ENCODE measurements at regions not wholly inside any gene's neighbourhood (a gene's known extent, or its start where the extent isn't known, plus 50 kb on each side); places are given as distances from the start of the nearest gene placed in this dataset.
A peak's percentile ranks its signal among the peaks of the same experiment; 100 is the strongest.

DNA sequence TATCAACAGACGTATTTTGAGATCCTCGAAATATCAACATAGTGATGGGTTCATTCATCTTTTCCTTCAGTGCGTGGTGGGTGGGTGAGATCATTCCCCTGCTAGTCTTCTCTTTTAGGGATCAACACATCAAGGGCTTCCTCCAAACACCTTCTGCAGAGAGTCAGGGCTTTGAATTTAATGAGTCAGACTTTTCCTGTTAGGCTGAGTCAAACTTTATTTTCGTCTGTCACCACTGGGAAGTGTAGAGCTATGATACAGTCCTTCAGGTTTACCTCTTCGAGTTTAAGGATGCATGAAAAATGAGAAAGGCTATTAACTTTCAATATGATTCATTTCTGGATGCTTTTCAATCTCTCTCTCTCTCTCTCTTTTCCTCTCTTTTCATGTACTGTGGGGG is 189.1 kb downstream of the BMP2 start:
- DNase-seq: no peak

DNA sequence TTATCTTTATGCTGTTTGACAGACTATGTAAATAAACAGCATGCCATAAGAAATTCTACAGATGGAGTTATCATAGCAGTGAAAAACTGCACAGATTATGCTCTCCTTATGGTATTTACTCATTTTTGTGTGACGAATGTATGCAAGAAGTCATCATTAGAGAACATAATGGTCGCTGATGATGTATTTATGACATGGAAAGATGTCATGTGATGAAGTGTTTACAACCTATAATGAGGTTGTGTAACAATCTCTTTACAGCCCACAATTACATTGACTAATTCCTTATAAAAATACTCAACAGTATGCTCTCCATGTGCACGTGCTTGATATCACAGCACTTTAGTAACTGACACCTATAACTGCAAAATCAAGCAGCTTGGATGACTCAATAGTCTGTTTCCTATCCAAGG is 192.4 kb downstream of the BMP2 start:
- DNase-seq: no peak

DNA sequence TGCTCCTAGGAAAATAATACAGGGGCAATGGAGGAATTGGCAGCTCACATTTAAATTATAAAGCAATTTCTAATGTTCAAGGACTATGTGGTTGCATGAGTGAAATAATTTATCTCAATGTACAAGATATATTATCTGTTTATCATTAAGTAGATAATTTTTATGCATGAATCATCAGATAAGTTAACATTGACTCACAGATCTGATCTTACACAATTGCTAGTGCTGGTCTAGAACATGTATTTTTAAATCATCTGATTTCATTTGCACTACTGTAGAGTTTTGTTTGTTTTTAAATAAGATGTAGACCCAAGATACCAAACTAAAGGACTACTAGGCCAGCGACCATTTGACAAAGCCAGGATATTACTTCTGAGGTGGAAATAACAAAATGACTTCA is 199.2 kb downstream of the BMP2 start:
- no peak for DNase-seq

DNA sequence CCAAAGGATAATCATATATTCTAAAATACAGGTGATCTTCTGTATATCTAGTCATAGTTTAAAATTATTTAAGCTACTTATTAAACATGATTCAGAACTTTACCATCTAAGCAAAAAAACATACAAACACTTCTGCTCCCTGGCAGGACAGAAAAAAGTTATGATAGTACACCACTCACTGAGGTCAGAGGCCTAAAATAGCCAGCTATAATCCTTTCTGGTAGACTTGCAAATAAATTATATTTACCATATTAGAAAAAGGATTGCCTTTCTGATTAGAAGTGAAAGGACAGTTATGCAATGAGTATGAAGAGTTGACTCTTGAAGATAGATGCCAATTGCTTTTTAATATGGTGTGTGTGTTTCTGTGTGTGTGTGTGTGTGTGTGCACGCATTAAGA is 207.4 kb downstream of the BMP2 start:
- no peak for DNase-seq

DNA sequence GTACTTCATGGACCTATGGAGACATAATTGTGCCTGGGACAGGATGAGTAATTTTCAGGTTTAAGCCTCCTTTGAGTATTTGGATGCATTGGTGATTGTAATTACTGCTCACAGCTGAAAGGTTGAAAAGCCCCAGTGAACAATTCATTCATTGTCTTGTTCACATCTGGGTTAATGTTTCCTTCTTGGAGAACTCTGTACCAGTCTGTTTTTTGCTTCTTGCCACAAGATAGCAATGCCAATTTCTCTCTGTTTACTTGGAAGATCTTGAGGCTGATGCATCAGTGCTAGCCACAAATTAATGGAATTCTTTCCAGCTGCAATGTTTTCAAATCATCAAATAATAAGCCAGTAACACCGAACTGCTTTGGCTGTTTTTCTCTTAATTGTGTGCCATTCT is 207.8 kb downstream of the BMP2 start:
- no peak for DNase-seq

DNA sequence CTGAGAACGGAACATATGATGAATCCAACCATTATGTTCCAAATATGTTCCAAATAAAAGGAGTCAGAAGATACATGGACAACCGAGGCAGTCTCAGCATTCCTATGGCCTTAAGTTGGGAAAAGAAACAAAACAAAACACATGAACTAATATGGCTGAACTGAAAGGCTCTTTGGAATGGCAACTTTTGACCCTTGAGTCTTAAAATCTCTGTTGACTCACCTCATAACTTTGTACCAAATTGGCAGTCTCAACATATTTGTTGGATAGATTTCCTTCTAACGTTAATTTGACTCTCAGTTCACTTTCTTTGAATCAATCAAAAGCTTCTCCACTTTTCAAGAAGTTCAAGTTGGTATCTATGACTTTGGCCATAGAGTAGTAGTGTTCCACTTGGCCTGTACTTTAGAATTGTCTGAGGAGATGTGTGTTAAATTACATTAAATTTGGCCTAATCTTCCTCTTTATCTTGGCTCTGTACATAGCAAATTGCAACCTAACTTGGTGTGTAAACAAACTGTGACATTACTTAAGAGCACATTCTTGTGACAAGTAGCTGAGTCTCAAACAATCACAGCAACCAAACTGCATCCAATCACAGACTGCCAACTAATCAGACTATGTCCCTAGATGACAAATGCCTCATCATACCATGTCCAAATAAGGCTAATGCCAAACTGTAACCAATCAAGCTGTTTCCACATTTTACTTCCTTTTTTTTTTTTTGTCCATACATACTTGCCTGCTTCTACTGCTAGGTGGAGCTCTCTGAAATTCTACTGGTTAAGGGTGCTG is 208.8 kb downstream of the BMP2 start:
- DNase-seq: peak; percentile 2

DNA sequence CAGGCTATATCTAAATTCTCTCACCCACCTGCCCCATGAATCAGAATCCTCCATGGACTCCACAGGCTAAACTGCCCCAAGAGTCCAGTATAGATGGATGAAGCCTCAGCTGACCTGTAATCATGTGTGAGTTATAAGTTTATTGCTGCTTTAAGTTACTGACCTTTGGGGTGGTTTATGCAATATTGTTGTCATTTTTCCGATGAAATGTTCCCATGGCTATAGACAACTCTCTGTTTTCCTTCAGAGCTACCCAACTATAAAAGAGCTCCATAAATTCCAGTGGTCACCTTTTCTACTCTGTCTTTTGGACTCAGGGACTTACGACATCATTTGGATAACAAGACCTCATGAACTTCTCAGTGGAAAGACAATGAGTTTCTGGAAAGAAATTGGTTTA is 212.1 kb downstream of the BMP2 start:
- no peak for DNase-seq

DNA sequence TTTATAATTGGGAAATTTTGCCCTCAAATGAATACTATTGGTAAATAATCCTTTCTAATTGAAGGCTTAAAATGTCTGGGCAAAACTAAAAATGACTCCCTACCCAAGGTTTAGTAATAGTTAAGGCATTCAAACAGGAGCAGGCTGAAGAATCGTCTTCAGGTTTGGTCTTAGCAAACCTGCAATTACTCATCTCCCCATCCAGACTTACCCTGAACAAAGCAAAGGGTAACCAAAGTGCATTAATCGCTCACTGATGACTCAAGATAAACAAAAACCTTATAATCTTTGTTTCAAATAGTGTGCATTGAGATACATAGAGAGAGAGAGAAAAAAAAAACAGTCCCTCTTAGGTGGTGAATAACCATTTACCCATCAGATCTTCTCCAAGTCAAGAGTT is 225.5 kb downstream of the BMP2 start:
- DNase-seq: no peak

DNA sequence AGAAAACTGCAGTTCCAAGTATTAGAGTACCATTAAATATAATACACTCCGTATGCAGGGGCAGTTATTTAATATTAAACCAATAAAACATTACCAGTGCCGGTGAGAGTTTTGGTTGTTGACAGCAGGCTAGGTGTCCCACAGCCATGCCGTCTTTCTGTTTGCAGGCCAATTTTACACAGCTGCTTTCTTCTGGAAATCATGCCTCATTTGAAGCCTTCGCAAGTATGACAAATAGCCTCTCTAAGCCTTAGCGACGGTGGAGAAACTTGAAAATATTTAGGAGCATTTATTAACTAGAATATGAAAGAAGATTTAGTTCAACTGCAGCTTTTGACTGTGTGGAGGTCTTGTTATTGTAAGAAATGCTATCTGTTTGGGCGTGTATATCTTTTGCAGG is 226.0 kb downstream of the BMP2 start:
- DNase-seq: no peak

DNA sequence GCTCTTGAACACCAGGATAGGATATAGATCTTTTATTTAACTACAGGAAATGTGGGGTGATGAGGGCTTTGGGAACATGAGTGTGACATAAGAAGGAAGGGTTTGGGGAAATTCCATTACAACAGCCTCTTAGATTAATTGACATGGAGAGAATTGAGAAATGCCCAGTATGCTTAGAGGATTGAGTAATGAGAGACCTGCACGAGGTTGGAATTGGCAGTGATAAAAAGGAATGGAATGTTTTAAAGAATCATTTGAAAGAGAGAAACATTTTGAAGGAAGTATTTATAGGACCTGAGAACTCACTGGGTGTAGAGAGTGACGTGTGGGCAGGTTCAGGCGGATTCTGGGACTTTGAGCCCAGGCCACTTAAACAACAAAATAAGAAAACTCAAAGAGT is 227.0 kb downstream of the BMP2 start:
- no peak for DNase-seq

DNA sequence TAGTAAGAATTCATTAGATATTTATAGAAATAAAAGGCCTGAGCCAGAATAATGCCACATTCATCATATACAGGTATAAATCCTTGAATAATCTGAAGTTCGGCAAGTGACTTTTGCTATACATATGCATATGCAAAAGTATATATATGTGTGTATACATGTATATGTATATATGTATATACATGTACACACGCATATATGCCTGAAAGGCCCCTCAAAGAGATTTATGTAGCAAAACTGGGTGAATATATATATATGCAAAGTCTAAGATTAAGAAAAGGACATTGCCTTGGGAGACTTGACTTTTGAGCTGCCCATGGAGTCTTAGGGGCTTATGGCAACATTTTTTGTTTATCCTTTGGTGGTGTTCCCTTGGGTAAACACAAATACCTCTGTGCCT is 231.4 kb downstream of the BMP2 start:
- no peak for DNase-seq

DNA sequence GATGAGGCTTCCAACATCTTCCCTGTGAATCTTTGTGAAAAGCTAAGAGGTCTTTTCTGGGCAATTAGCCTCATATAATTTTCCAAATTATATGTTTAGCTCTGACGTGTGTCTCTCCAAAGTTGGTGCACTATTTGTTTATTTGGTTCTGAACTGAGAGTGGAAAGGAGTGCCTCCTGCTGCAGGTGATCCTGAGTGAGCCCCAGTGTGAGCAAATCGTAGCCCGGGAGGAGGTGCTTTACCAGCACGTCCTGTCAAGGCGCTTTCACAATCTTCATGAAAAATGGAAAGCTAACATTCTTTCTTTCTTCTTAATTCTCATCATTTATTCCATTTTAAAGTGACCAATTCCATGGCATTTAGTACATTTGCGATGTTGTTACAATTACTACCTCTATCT is 231.9 kb downstream of the BMP2 start:
- no peak for DNase-seq

DNA sequence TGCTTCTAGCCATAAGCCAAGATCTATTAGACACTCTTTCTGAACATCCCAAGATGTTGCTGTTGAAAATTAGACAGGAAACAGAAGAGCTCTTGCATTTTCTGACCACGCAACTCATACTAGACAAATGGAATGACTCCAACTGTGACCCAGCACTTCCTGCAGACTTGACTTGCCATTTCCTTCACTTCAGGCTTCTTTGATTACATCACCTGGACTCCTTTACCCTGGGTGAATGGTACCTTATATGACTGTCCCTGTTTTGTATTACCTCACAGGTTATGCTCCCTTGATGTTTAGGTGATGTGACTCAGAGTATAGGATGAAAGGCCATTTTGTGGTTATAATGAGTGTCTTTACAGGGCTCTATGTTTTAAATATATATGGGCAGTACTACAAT is 236.1 kb downstream of the BMP2 start:
- peak; percentile 1 for DNase-seq

DNA sequence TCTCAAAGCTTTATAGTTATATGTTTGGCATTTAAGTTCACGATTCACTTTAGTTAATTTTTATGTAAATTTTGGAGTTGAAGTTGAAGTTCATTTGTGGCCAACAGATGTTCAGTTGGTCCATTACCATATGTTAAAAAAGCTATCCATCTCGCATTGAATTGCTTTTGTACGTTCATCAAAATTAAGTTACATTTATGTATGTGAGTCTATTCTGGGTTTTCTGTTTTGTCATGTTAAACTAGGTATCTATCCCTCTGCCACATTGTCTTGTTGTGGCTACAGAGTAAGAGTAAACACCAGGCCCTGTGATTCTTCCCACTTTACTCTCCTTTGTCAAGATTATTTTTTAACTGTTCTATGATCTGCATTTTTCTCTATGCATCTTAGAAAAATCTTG is 237.3 kb downstream of the BMP2 start:
- no peak for DNase-seq

DNA sequence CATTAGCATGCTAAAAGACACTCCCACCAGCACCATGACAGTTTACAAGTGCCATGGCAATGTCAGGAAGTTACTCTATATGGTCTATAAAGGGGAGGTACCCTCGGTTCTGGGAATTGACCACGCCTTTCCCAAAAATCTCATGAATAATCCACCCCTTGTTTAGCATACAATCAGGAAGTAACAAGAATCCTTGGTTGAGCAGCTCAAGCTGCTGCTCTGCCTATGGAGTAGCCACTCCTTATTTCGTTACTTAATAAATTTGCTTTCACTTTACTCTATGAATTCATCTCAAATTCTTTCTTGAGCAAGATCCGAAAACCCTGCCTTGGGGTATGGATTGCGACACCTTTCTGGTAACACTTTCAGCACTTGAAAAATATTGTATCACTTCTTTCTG is 243.0 kb downstream of the BMP2 start:
- no peak for DNase-seq

DNA sequence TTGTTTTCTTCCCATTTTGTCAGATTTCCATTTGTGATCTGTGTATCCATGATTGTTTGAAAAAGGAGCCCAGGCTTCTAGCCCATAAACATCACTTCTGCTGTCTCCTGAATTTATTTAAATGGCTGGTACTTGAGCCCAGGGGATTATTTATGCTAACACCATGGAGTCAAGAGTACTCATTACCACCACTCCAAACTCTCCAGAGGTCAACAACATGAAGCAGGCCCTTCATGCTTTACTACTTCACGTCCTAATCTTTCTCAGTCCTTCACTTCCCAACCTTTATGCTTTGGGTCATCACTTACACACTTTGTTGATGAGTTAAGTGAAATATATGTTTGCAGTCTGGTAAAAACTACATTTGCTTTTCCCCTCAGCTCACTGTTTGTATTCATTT is 247.8 kb downstream of the BMP2 start:
- DNase-seq: no peak

DNA sequence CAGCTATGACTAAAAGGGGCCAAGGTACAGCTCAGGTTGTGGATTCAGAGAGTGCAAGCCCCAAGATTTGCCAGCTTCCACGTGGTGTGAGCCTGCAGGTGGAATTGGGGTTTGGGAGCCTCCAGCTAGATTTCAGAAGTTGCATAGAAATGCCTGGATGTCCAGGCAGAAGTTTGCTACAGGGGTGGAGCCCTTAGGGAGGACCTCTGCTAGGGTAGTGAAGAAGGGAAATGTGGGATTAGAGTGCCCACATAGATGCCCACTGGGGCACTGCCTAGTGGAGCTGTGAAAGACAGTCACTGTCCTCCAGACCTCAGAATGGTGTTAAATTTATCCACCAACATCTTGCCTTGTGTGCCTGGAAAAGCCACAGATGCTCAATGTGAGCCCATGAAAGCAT is 255.1 kb downstream of the BMP2 start:
- no peak for DNase-seq

DNA sequence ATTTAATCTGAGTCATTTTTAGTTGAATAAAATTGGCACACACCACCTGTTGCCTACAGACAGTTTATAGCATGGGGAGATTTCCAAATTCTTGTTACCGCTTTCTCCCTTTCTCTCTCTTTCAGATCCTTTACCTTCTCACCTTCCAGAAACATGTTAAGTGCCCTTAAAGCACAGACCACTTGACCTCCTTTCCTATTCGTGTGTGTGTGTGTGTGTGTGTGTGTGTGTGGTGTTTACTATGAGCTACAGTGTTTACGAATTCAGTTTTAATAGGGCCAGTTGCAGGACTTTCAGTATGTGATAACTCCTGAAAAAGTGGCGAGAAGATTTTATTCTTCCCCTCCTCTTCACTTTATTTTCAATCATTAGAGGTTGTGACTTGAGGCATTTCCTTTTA is 258.1 kb downstream of the BMP2 start:
- DNase-seq: no peak

DNA sequence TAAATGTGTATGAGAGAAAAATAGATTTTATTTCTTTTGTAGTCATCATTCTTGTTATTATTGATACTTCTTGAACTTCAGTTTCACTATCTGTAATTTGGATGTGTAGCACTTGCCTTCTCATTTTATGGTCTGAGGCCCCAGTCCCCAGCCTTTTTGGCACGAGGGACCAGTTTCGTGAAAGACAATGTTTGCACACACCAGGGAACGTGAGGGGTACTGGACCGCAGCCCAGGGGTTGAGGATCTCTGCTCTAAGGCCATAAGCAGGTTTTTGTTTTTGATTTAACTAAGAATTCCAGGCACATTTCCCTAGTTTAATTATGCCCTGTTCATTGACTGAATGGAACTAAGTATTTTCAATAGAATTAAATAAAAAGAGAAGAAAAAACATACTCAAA is 261.5 kb downstream of the BMP2 start:
- no peak for DNase-seq

DNA sequence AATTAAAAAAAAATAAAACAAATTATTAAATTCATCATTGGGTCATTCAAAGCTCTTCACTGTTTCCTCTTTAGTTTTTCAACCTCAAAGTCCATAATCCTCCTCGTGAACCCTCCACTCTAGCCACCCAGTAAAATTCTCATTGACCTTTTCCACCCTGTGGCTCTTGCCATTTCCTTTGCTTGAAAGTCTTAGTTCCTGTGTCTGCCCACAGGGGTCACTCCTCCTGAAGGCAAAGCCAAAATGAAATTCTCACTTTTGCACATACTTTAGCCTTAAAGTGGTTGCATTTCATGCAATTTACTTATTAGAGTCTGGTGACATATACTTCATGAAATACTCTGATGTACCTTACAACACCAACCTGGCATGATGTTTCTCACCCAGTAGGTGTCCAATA is 263.7 kb downstream of the BMP2 start:
- DNase-seq: peak; percentile 4

DNA sequence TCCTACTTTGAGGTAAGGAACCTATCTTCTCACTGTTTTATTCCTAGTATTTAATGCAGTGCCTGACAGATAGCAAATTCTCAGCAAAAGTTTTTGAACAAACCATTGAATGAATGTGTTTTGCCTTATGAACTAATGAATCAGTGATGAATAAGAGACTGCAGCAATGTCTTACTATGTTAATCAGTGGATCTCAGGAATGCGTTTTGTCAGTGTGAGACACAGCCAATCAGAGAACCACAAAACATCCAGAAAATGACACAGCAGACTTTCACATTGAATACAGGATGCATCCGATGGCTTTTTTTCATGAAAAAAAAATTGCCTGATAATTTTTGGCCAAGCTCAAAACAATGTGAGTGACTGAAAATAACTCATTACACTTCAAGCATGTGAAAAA is 270.5 kb downstream of the BMP2 start:
- DNase-seq: no peak

DNA sequence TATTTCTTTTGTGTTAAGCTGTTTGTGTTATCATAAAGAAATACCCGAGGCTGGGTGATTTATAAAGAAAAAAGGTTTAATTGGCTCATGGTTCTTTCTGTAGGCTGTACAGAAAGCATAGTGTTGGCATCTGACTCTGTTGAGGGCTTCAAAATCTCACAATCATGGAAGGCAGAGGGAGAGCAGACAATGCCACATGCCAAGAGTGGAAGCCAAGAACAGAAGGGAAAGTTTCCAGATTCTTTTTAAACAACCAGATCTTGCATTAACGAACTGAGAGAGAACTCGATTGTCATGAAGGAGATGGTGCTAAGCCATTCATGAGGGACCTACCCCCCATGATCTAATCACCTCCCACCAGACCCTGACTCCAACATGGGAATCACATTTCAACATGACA is 290.1 kb downstream of the BMP2 start:
- no peak for DNase-seq

DNA sequence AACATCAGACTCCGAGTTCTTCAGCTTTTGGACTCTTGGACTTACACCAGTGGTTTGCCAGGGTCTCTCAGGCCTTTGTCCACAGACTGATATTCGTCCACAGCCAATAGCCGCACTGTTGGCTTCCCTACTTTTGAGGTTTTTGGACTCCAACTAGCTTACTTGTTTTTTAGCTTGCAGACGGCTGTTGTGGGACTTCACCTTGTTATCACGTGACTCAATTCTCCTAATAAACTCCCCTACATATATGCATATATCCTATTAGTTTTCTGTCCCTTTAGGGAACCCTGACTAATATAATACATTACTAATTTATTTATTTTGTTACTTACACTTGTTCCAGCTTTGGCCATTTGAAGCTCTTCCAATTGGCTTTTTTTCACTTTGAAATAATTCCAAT is 311.3 kb downstream of the BMP2 start:
- DNase-seq: no peak

DNA sequence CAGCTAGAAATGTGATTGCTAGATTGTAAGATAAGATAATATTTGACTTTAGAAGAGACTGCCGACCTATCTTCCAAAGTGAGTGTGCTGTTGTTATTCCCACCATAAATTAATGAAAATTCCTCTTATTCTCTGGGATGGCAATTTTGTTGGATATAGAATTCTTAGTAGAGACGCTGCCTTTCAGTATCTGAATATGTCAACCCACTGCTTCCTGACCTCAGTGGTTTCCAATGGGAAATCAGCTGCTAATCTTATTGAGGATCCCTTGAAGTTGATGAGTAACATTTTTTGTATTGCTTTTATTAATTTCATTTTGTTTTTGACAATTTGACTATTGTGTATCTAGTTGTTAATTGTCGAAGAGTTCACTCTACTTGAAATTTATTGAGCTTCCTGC is 313.0 kb downstream of the BMP2 start:
- DNase-seq: no peak

DNA sequence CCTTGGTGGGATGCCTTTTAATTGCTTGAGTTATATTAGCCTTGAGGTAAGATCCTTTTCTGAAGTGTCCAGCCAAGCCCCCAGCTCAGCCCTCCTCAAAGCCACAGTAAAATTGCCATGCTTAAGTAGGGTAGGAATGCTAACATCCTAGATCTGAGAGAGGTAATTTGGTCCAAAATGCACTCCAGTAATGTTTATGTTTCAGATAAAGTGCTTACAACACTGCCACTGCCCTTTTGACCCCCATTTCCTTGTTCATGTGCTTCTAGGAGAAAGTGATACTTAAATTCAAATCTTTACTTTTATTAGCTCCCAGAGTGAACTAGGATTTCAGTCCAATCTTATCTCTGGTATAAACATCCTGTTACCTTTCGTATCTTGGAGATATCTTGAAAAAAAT is 318.0 kb downstream of the BMP2 start:
- no peak for DNase-seq

DNA sequence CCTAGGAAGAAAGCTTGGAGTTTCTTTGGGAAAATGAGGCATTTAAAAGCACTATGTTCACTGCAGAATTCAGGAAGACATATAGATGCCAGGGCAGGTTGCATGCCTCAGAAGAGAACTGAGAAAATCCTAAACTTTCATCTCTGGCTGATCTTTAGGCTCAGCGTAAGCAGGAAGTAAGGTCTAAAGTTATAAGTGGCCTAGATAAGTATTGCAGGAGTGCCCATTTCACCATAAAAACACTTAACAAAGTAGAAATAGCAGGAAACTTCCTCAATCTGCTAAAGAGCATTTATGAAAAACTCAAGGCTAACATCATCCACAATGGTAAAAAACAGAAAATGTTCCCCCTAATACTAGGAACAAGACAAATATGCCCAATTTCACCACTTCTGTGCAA is 320.3 kb downstream of the BMP2 start:
- DNase-seq: no peak

Data from hematopoietic multipotent progenitor cell treated with erythropoietin and hydrocortisone succinate and interleukin-3 and kit ligand, for 6 days (in vitro differentiated cells).